Activated CD8-positive, alpha-beta memory T cell treated with anti-CD3 and anti-CD28 coated beads, Interleukin-2, amount 50 U/mL, for 48 hours (primary cell): ENCODE measurements at regions not wholly inside any gene's neighbourhood (a gene's known extent, or its start where the extent isn't known, plus 50 kb on each side); places are given as distances from the start of the nearest gene placed in this dataset.
"Not testable (repeated sequence)": the region's sequence is repeated elsewhere in the genome, so short reads cannot be mapped to it uniquely, and the experiment has no call there.

Experiments
- DNase-seq: peaks from one replicate; pipeline ENCODE4 v3.0.0-alpha.2; 2020

GRCh38 chr2:37783545-37783944 lies 112.1 kb upstream of the CDC42EP3 start:
- no peak for DNase-seq

DNA sequence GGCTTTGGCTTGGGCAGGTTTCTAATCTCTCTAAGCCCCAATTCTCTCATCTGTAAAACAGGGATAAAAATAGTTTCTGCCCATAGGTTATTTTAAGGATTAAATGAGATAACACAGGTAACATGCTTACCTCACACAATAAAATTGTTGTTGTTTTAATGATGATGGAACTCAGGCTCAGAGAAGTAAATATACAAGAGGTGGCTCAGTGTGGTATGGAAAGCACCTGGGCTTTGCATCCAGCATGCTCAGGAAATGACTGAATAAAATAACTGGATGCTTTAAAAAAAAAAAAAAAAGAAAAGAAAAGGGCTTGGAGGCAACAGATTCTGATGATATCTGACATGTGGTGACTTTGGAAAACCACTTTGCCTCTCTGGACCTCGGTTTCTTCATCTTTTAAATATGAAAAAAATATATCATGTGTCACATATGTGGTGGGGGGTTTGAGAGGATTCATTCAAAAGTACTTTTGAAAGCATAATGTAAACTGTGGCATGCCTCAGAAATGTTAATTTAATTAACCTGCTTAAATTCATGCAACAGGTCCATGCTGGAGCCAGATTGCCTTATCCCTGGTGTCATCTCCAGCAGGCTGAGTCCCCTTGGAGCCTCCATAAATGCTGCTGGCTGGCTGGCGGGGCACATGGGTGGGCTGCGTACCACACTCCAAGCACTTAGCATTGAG lies 112.8 kb upstream of the CDC42EP3 start:
- DNase-seq = no peak

- DNase-seq = no peak
Observed at GRCh38 chr2:37784759-37785149, 113.3 kb upstream of the CDC42EP3 start.

DNA sequence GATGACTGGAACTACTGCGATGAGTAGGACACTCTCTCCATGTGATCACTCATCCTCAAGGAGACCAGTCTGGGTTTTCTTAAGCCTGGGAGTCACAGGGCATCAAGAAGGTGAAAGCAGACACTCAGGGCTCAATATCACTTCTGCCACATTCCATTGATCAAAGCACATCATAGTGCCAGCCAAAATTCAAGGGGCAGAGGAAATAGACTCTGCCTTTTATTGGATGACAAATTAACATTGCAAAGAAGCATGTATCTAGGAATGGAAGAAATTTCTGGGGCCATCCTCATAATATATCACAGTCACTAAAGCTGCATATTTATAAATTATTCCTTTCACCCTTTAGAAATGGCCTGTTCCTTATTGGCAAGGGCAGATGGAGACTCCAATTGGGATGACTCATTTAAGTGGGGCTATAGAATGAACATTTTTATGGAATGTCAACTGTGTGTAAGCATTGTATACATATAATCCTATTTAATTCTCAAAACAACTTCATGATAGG lies 114.8 kb upstream of the CDC42EP3 start:
- DNase-seq = no peak

GRCh38 chr2:37786854-37787253 lies 115.4 kb upstream of the CDC42EP3 start:
- DNase-seq = no peak

DNA sequence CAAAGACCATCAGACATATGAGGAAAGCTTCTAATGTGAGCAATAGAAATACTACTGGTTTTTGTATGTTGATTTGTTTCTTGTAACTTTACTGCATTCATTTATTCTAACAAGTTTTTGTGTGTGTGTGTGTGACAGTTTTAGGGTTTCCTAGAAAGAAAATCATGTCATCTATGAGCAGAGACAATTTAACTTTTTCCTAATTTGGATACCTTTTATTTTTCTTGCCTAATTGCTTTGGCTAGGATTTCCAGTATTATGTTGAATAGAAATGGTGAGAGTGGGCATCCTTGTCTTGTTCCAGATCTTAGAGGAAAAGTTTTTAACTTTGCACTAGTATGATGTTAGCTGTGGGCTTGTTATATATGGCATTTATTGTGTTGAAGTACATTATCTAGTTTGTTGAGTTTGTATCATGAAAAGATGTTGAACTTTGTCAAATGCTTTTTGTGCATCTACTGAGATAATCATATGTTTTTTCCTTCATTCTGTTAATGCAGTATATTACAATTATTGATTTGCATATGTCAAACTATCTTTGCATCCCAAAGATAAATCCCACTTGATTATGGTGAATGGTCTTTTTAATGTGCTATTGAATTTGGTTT lies 117.3 kb upstream of the CDC42EP3 start:
- no peak for DNase-seq

DNA sequence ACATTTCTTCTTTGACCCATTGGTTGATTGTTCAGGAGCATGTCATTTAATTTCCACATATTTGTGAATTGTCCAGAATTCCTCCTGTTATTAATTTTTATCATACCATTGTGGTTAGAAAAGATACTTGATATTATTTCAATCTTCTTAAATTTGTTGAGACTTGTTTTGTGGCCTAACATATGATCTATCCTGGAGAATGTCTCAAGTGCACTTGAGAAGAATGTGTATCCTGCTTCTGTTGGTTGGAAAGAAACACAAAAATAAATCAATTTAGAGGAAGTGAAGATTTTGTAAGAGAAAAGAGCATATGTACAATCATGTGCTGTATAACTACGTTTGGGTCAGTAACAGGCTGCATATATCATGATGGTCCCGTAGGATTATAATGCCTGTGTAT lies 118.6 kb upstream of the CDC42EP3 start:
- no peak for DNase-seq

GRCh38 chr2:37790462-37790861 lies 119.0 kb upstream of the CDC42EP3 start:
- no peak for DNase-seq

- no peak for DNase-seq
Observed at GRCh38 chr2:37792366-37792765, 120.9 kb upstream of the CDC42EP3 start.

DNA sequence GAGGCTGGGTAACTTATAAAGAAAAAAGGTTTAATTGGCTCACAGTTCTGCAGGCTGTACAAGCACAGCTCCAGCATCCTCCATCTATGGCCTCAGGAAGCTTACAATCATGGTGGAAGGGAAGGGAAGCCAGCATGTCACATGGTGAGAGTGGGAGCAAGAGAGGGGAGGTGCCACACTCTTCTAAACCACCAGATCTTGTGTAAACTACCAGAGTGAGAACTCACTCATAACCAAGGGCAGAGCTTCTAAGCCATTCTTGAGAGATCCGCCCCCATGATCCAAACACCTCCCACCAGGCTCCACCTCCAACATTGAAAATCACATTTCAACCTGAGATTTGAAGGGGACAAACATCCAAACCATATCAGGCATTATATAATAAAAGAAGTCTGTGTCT lies 121.6 kb upstream of the CDC42EP3 start:
- no peak for DNase-seq

DNA sequence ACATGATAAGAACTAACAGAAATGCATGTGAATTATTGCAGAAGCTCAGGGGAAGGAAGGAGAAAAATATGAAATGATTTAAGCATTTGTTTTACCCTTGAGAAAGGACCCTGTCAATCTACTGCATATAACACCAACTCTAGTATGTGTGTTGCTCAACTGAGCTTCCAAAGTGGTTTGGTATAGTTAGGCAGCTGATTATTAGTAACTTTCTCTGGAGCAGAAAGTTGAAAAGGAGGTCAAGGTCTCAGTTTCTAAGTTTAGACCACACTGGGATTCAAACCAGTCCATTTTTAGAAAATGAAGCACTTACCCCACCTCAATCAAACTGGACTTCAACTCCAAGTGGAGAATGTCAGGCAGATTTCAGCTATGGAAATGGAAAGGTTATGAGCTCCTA lies 123.3 kb upstream of the CDC42EP3 start:
- DNase-seq = no peak

DNA sequence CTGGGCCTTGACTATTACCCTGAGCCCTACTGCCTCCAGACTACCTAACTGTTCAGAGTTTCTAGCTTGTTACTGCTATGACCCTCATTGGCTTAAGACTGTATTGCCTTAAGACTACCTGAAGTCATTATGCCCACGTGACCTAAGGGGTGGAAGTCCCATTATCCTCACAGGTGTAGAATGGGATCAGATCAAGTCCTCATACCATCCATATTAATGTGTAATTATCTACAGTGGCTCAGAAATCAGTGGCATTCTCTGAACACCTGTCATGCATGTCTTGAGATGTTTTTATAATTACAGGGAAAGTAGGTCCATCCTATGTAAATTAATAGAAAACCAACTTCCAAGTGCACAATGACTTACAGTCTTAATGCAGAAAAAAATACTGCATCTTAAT lies 124.0 kb upstream of the CDC42EP3 start:
- DNase-seq = no peak

DNA sequence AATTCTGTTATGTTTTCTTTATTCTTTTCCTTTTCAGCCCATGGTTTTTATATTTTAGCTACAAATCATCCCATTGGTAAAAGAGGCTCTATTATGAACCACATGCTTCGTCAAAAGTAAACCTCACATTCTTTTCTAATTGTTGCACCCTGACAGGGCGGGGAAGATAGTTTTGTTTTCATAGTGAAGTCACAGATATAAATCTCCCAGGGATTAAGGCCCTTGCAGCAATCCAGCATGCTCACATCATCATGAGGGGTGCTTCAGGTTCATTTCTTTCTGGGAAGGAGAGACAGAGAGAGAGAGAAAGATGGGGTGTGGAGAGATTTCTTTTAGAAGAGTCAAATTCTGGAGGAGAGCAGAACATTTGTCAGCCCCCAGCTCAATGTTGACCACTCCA lies 124.5 kb upstream of the CDC42EP3 start:
- no peak for DNase-seq

GRCh38 chr2:37796481-37796880 lies 125.0 kb upstream of the CDC42EP3 start:
- DNase-seq = no peak

DNA sequence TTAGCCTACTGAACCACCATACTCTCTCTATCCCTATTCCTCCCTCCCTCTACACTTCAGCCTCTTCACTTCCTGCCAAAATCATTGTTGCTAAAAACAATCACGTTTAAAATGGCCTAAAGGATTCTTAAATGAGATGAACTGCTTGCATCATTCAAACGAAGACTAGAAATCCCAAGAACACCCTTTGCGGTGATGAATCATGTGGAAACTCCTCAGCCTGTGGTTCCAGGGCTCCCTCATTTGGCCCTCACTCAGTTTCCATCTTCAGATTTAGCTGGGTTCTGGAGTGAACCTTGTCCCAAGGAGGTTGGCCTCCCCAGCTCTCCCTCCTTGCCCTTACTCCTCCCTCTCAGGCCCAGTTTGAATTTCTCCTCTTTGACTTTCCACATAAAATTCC lies 125.6 kb upstream of the CDC42EP3 start:
- no peak for DNase-seq

- DNase-seq = no peak
Observed at GRCh38 chr2:37798315-37799005, 126.6 kb upstream of the RMDN2 start.

DNA sequence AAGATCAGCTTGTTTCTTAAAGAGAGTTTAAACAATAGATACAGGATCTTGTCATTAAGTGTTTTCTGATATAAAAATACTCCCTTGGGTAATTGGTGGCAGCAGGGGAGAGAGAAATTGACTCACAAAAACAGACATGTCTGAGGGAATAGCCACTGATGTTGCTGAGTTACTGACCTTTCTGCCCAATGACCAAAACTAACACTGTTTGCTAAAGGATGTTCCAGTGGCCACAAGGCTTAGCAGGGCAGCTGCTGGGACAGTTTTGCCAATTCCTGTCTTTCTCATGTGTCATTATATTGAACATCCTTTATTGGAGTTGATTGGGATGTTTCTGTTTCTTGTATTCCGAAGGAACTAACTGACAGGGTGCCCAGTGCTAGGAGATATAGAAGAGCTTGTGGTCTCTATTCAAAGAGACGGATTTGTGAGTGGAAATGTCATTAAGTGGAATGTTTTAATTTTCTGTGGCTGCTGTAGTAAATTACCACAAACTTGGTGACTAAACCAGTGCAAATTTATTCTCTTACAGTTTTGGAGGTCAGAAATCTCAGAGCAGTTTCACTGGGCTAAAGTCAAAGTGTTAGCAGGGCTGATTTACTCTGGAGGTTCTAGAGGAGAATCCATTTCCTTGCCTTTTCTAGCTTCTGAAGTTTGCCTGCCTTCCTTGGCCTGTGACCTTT lies 124.8 kb upstream of the RMDN2 start:
- DNase-seq = no peak

- no peak for DNase-seq
Observed at GRCh38 chr2:37802211-37802752, 122.8 kb upstream of the RMDN2 start.

DNA sequence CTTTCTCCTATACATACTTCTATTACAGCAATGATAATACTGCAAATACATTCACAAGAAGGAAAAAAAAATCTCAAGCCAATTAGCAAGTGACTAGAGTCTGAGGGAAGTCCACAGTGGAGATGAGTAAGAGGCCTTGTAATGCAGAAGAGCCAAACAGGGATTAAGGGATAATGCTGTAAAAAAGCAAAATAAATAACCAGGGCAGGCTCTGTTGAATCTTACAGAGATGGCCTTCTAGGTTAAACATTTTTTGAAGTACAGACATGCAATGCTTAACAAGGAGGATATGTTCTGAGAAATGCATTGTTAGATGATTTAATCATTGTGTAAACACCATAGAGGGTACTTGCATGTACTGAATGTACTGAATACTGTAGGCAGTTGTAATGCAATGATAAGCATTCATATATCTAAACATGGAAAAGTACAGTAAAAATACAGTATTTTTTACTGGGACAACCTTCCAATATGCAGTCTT lies 122.1 kb upstream of the RMDN2 start:
- no peak for DNase-seq

DNA sequence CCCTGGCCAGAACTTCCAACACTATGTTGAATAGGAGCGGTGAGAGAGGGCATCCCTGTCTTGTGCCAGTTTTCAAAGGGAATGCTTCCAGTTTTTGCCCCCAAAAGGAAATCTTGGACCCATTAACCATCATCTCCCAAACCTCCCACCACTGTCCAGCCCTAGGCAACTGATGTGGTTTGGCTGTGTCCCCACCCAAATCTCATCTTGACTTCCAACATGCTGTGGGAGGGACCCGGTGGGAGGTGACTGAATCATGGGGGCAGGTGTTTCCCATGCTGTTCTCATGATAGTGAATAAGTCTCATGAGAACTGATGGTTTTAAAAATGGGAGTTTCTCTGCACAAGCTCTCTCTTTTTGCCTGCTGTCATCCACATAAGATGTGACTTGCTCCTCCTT lies 119.1 kb upstream of the RMDN2 start:
- not testable (repeated sequence) for DNase-seq

DNA sequence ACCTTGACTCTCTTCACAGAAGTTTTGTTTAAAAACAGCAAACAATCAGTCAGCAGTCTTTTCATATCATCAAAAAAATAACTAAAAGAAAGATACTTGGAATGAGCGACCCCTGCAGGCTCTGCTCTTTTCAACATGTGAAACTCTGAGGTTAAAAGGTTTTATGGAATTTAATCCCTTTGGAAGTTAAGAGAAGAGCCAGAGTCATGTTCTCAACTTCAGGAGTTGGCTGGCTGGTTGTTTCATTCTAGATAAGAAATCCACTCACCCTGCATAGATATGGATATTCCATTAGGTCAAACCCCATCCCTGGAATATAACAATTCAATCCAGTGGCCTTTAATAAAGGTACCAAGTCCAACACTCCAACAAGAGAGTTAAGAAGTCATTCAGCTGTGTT lies 115.6 kb upstream of the RMDN2 start:
- DNase-seq = no peak

DNA sequence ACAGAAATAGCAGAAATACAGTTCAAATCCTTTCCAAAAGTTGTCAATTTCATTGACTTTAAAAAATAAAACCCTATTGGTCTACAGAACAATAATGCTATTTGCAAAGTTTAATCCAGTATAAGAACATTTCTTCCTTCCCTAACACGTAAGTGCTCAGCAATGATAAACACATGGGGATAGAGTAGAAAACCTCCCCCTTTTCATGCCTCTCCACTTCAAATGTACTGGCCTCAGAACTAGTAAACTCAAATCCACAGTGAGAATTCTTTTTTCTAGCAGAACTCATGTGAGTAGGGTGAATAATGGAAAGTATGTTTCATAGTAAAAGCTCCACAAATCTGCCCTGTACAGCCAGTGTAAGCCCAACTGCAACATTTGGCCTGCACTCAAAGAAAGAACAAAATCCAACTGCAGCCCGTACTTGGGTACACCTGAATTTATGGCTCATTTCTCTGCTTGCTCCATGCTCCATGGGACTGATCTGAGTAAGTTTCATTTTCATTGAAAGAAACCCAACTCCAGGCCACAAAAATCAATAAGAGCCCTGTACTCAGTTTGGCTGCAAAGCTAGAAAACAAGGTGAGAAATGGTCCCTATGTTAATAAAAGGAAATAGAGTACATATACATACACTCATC lies 115.0 kb upstream of the RMDN2 start:
- no peak for DNase-seq

DNA sequence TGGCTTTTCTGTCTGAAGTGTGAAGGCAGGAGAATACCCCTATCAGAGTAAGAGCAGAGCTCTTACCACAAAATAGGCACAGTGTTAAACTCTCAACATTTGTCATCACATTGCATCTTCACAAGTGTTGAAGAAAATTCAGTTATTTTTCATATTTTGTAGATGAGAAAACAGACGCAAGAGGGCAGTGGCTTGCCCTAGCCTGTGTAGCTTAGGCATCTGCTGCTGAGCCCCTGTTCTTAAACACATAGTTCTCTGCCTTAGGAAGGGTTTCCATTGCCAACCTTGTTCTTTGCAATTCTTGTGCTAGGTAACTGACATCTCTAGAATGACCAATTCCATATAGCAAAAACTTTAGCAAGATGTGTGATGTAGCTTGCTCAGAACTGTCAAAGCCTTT lies 112.7 kb upstream of the RMDN2 start:
- DNase-seq = no peak
